ENCODE measurements at regions not wholly inside any gene's neighbourhood (a gene's known extent, or its start where the extent isn't known, plus 50 kb on each side); places are given as distances from the start of the nearest gene placed in this dataset.

DNA sequence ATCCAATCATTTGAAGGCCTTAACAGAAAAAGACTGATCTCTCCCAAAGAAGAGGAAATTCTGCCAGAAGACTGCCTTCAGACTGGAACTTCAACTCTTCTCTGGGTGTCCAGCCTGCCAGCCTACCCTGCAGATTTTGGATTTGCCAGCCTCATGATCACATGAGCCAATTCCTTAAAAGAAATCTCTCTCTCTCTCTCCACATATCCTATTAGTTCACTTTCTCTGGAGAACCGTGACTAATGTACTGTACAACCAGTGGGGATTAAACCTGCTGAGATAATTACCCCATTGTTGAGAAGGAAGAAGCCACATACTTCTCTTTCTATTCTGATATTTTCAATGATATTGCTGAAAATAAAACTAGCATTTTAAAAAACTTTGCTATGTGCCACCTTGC, 711.3 kb upstream of the AMOT start:
- TF ChIP-seq, protein P1, sequence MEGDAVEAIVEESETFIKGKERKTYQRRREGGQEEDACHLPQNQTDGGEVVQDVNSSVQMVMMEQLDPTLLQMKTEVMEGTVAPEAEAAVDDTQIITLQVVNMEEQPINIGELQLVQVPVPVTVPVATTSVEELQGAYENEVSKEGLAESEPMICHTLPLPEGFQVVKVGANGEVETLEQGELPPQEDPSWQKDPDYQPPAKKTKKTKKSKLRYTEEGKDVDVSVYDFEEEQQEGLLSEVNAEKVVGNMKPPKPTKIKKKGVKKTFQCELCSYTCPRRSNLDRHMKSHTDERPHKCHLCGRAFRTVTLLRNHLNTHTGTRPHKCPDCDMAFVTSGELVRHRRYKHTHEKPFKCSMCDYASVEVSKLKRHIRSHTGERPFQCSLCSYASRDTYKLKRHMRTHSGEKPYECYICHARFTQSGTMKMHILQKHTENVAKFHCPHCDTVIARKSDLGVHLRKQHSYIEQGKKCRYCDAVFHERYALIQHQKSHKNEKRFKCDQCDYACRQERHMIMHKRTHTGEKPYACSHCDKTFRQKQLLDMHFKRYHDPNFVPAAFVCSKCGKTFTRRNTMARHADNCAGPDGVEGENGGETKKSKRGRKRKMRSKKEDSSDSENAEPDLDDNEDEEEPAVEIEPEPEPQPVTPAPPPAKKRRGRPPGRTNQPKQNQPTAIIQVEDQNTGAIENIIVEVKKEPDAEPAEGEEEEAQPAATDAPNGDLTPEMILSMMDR (IDR thresholded peaks at IDR 0.05; ENCODE audit: poor library complexity, severe bottlenecking), result no peak
- TF ChIP-seq EZH2 (IDR thresholded peaks at IDR 0.05; ENCODE audit: borderline replicate concordance, insufficient read depth, low read length, poor library complexity, severe bottlenecking) (no peak), MXI1 (conservative IDR thresholded peaks at IDR 0.05; ENCODE audit: poor library complexity, severe bottlenecking) (no peak), SMC3 (conservative IDR thresholded peaks at IDR 0.05; ENCODE audit: poor library complexity) (no peak), EP300 (conservative IDR thresholded peaks at IDR 0.05; ENCODE audit: poor library complexity, severe bottlenecking) (no peak), RAD21 (conservative IDR thresholded peaks at IDR 0.05) (no peak), TAF1 (IDR thresholded peaks at IDR 0.05; ENCODE audit: low read depth) (no peak), POLR2AphosphoS5 (IDR thresholded peaks at IDR 0.05) (no peak)
- TF ChIP-seq, protein P2, sequence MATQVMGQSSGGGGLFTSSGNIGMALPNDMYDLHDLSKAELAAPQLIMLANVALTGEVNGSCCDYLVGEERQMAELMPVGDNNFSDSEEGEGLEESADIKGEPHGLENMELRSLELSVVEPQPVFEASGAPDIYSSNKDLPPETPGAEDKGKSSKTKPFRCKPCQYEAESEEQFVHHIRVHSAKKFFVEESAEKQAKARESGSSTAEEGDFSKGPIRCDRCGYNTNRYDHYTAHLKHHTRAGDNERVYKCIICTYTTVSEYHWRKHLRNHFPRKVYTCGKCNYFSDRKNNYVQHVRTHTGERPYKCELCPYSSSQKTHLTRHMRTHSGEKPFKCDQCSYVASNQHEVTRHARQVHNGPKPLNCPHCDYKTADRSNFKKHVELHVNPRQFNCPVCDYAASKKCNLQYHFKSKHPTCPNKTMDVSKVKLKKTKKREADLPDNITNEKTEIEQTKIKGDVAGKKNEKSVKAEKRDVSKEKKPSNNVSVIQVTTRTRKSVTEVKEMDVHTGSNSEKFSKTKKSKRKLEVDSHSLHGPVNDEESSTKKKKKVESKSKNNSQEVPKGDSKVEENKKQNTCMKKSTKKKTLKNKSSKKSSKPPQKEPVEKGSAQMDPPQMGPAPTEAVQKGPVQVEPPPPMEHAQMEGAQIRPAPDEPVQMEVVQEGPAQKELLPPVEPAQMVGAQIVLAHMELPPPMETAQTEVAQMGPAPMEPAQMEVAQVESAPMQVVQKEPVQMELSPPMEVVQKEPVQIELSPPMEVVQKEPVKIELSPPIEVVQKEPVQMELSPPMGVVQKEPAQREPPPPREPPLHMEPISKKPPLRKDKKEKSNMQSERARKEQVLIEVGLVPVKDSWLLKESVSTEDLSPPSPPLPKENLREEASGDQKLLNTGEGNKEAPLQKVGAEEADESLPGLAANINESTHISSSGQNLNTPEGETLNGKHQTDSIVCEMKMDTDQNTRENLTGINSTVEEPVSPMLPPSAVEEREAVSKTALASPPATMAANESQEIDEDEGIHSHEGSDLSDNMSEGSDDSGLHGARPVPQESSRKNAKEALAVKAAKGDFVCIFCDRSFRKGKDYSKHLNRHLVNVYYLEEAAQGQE (IDR thresholded peaks at IDR 0.05; ENCODE audit: borderline replicate concordance), result no peak
